Tibial nerve (tissue), 3 donors: ENCODE measurements at regions not wholly inside any gene's neighbourhood (a gene's known extent, or its start where the extent isn't known, plus 50 kb on each side); places are given as distances from the start of the nearest gene placed in this dataset.

Experiments used
- POLR2A ChIP-seq, 2 donors: fragments of 450-650 bp; IDR thresholded peaks; one replicate each; pipeline ENCODE4 v1.6.1; 2017; ENCODE audit warnings: antibody characterized with exemption in 2 of 2, mild to moderate bottlenecking in 2 of 2, moderate library complexity in 2 of 2
- TF ChIP-seq, protein P1 (sequence below), 5 experiments: fragments of 200-600 bp in 3 of 5; fragments of 450-650 bp in 2 of 5; sonication (generic) in 3 of 5; IDR thresholded peaks; one replicate each; pipeline ENCODE4 v1.5.1; 2016 to 2019; ENCODE audit warnings: antibody characterized with exemption in 5 of 5, mild to moderate bottlenecking in 3 of 5, moderate library complexity in 2 of 5

DNA sequence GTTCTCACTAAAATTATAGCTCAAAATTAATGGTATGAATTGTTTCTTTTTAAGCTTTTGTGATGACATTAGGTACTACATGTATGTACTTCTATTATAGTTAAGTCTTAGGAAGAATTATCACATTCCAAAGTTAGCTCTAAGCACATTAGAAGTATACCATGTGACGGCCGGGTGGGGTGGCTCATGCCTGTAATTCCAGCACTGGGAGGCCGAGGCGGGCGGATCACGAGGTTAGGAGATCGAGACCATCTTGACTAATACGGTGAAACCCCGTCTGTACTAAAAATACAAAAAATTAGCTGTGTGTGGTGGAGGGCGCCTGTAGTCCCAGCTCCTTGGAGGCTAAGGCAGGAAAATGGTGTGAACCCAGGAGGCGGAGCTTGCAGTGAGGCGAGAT is 1265.1 kb upstream of the SPRY2 start:
- TF ChIP-seq, protein P1, sequence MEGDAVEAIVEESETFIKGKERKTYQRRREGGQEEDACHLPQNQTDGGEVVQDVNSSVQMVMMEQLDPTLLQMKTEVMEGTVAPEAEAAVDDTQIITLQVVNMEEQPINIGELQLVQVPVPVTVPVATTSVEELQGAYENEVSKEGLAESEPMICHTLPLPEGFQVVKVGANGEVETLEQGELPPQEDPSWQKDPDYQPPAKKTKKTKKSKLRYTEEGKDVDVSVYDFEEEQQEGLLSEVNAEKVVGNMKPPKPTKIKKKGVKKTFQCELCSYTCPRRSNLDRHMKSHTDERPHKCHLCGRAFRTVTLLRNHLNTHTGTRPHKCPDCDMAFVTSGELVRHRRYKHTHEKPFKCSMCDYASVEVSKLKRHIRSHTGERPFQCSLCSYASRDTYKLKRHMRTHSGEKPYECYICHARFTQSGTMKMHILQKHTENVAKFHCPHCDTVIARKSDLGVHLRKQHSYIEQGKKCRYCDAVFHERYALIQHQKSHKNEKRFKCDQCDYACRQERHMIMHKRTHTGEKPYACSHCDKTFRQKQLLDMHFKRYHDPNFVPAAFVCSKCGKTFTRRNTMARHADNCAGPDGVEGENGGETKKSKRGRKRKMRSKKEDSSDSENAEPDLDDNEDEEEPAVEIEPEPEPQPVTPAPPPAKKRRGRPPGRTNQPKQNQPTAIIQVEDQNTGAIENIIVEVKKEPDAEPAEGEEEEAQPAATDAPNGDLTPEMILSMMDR (IDR thresholded peaks at IDR 0.05): no peak
- no peak for TF ChIP-seq POLR2A (IDR thresholded peaks at IDR 0.05)
